Prostate gland (tissue), 2 donors: ENCODE measurements at regions not wholly inside any gene's neighbourhood (a gene's known extent, or its start where the extent isn't known, plus 50 kb on each side); places are given as distances from the start of the nearest gene placed in this dataset.
A peak's percentile ranks its signal among the peaks of the same experiment; 100 is the strongest.
"Not testable (repeated sequence)": the region's sequence is repeated elsewhere in the genome, so short reads cannot be mapped to it uniquely, and the experiment has no call there.

Experiments
- DNase-seq: peaks from one replicate; pipeline ENCODE4 v3.0.0-alpha.2; 2019; ENCODE audit warnings: low spot score
- H3K27ac ChIP-seq, 2 donors: fragments of 200-600 bp; sonication (generic); 2 replicates each; pipeline ENCODE4 v1.5.1; 2017 to 2019
- H3K27me3 ChIP-seq: fragments of 200-600 bp; sonication (generic); replicated peaks from 2 replicates; pipeline ENCODE4 v1.5.1; 2019; ENCODE audit not compliant: insufficient read depth
- H3K36me3 ChIP-seq, 2 donors: fragments of 200-600 bp; sonication (generic); 1 replicate in 1 of 2; 2 replicates in 1 of 2; pipeline versions ENCODE4 v1.5.1 to v1.8.1; 2017 to 2019
- H3K4me1 ChIP-seq: fragments of 200-600 bp; sonication (generic); replicated peaks from 2 replicates; pipeline ENCODE4 v1.5.1; 2019
- H3K4me3 ChIP-seq, 2 donors: fragments of 200-600 bp; sonication (generic); 2 replicates each; pipeline ENCODE4 v1.5.1; 2017 to 2019
- H3K9me3 ChIP-seq: fragments of 200-600 bp; sonication (generic); 2 replicates; pipeline ENCODE4 v1.5.1; 2017
- CTCF ChIP-seq, 4 experiments: fragments of 200-600 bp in 2 of 4; fragments of 450-650 bp in 2 of 4; sonication (generic) in 2 of 4; IDR thresholded peaks; 1 replicate in 3 of 4; 2 replicates in 1 of 4; pipeline ENCODE4 v1.5.1; 2016 to 2019; ENCODE audit warnings: antibody characterized with exemption in 4 of 4, mild to moderate bottlenecking in 2 of 4, moderate library complexity in 2 of 4
- POLR2A ChIP-seq: fragments of 450-650 bp; IDR thresholded peaks from one replicate; pipeline ENCODE4 v1.6.1; 2016; ENCODE audit warnings: antibody characterized with exemption, mild to moderate bottlenecking
- POLR2AphosphoS5 ChIP-seq: sonication (generic); formaldehyde crosslinking; IDR thresholded peaks from one replicate; pipeline ENCODE4 v1.6.1; 2017; ENCODE audit warnings: antibody characterized with exemption
- WGBS: methylation state at CpG from one replicate; pipeline ENCODE4 v1.1.5; 2018; 5-methylcytosine and 5-hydroxymethylcytosine counted together
- intact Hi-C: fragments of 100-400 bp; cut with DNase I; formaldehyde crosslinking; loops from one replicate; pipeline ENCODE4 v1.14.2; 2022

DNA sequence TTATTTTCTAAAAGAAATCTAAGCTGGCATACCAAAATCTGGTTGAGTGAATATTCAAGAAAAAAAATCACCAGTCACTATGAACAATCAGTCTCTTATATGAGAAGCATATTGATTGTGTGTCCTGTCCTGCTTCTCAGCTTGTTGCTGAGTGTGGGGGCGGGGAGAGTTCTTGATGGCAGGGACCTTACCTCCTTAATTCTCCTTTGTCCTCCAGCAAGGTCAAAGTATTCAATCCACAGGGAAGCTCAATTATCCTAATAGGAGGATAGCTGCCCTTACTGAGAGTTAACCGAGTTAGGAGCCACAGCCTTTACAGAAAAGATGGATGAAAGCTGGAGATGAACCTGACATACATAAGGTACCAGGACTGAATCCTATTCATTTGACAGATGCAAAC, 154.0 kb downstream of the LY86 start:
- no peak for DNase-seq
- H3K27ac ChIP-seq = no peak overlapping the region
- no peak overlapping the region for H3K4me3 ChIP-seq
- no peaks in the 10 kb centered on the region for H3K4me1 ChIP-seq
- WGBS = 90% methylated on average over 2 of the region's 2 CpGs
- H3K27me3 ChIP-seq = no peaks in the 10 kb centered on the region
- intact Hi-C loops = no loop called here
- no peaks in the 10 kb centered on the region for H3K9me3 ChIP-seq
- no peak for TF ChIP-seq POLR2A
- TF ChIP-seq POLR2AphosphoS5 = no peak
- TF ChIP-seq CTCF (IDR thresholded peaks at IDR 0.05) = no peak
- H3K36me3 ChIP-seq = no peaks in the 10 kb centered on the region

- H3K4me1 ChIP-seq = peaks cover 14% of the 10 kb centered on the region
- intact Hi-C loops = no loop called here
- no peaks in the 10 kb centered on the region for H3K27me3 ChIP-seq
- TF ChIP-seq POLR2AphosphoS5 (no peak), CTCF (IDR thresholded peaks at IDR 0.05) (no peak), POLR2A (no peak)
- DNase-seq = no peak
- H3K36me3 ChIP-seq = no peaks in the 10 kb centered on the region
- no peak overlapping the region for H3K4me3 ChIP-seq
- no peaks in the 10 kb centered on the region for H3K9me3 ChIP-seq
- H3K27ac ChIP-seq = no peak overlapping the region
- 82% methylated on average over 4 of the region's 4 CpGs for WGBS
These were observed 156.0 kb downstream of the LY86 start for GRCh38 chr6:6744551-6744950.

DNA sequence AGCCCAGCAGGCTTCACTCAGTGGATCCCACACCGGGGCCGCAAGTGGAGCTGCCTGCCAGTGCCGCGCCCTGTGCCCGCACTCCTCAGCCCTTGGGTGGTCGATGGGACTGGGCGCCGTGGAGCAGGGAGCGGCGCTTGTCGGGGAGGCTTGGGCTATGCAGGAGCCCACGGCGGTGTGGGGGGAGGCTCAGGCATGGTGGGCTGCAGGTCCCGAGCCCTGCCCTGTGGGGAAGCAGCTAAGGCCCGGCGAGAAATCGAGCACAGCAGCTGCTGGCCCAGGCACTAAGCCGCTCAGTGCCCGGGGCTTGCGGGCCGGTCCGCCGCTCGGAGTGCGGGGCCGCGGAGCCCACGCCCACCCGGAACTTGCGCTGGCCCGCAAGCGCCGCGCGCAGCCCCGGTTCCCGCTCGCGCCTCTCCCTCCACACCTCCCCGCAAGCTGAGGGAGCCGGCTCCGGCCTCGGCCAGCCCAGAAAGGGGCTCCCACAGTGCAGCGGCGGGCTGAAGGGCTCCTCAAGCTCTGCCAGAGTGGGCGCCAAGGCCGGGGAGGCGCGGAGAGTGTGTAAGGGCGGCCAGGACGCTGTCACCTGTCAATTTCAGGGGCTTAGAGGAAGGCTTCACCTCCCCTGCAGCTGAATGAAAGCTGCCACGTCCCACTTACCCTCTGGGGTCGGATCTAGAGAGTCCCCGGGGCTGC, 157.3 kb downstream of the LY86 start:
- H3K36me3 ChIP-seq, H3K4me3 ChIP-seq, intact Hi-C loops, H3K27me3 ChIP-seq, DNase-seq, H3K9me3 ChIP-seq: not testable (repeated sequence)
- Histone ChIP-seq H3K27ac (peak overlapping the region in 1 of 2 donors; percentile 86), H3K4me1 (peaks cover 24% of the 10 kb centered on the region)
- WGBS = 97% methylated on average over 44 of the region's 54 CpGs

DNA sequence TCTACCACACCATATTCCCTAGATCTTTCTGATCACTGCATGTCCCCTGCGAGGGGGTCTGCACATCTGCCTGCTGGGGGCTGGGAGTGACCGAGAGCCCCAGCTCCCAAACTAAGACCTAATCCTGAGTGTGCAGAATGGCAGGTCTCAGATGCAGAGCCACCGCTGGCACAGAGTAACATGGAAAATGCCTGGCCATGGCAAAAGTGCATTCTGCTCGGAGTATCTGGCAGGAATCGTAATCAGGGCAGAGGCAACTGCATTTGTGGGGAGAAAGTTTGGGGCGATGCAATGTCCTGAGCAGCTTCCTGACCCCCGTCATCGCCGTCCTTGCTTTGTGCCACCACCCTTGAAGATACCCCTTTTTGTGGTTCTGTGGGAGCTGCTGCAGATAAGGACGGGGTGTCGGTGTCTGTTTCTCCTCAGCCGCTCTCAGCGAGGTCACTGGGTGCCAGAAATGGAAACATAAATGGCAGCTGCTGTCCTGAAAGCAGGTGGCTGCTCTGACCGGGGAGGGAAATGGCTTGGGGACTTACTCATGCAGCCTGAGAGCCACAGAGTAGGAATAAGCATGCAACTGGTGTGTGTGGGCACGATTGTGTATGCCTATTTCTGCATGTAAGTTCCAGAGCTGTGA, 157.9 kb downstream of the LY86 start:
- Histone ChIP-seq H3K27ac (peak overlapping the region in 1 of 2 donors; percentile 86), H3K27me3 (no peaks in the 10 kb centered on the region), H3K4me3 (no peak overlapping the region), H3K9me3 (no peaks in the 10 kb centered on the region), H3K4me1 (peaks cover 31% of the 10 kb centered on the region), H3K36me3 (no peaks in the 10 kb centered on the region)
- DNase-seq = no peak
- intact Hi-C loops = no loop called here
- WGBS = 82% methylated on average over 15 of the region's 15 CpGs
- no peak for TF ChIP-seq POLR2AphosphoS5
- TF ChIP-seq POLR2A = no peak

- Histone ChIP-seq H3K9me3 (no peaks in the 10 kb centered on the region), H3K27ac (peak overlapping the region in 1 of 2 donors; percentile 86), H3K27me3 (no peaks in the 10 kb centered on the region), H3K4me1 (peaks cover 35% of the 10 kb centered on the region), H3K4me3 (no peak overlapping the region), H3K36me3 (no peaks in the 10 kb centered on the region)
- 97% methylated on average over 3 of the region's 3 CpGs for WGBS
- intact Hi-C loops = no loop called here
- no peak for DNase-seq
- TF ChIP-seq CTCF (IDR thresholded peaks at IDR 0.05) (no peak), POLR2A (no peak), POLR2AphosphoS5 (no peak)
These were observed 158.4 kb downstream of the LY86 start for GRCh38 chr6:6746970-6747338.

GRCh38 chr6:6747371-6747770, 158.9 kb downstream of the LY86 start:
- WGBS = 91% methylated on average over 6 of the region's 6 CpGs
- no peak for DNase-seq
- intact Hi-C loops = no loop called here

More at GRCh38 chr6:6747371-6747770, 158.9 kb downstream of the LY86 start:
- Histone ChIP-seq H3K36me3 (no peaks in the 10 kb centered on the region), H3K4me3 (no peak overlapping the region), H3K27ac (peak overlapping the region in 1 of 2 donors; percentile 86), H3K9me3 (no peaks in the 10 kb centered on the region), H3K4me1 (peaks cover 36% of the 10 kb centered on the region), H3K27me3 (no peaks in the 10 kb centered on the region)
- no peak for TF ChIP-seq POLR2A
- no peak for TF ChIP-seq POLR2AphosphoS5
- TF ChIP-seq CTCF (IDR thresholded peaks at IDR 0.05) = no peak
